Loucy (cell line): ENCODE measurements at regions not wholly inside any gene's neighbourhood (a gene's known extent, or its start where the extent isn't known, plus 50 kb on each side); places are given as distances from the start of the nearest gene placed in this dataset.

ENCODE experiments used
- CTCF ChIP-seq: fragments of 200-600 bp; sonication (generic); conservative IDR thresholded peaks from 2 replicates; pipeline ENCODE4 v1.5.1; 2014; ENCODE audit warnings: mild to moderate bottlenecking, antibody characterized with exemption, low read length
- EZH2phosphoT487 ChIP-seq: fragments of 200-600 bp; IDR thresholded peaks from 2 replicates; pipeline ENCODE4 v1.6.1; 2018; ENCODE audit warnings: antibody characterized with exemption, mild to moderate bottlenecking, moderate library complexity, borderline replicate concordance

- no peak for TF ChIP-seq EZH2phosphoT487
- TF ChIP-seq CTCF: no peak
Observed at GRCh38 chr3:79848876-79849275, 81.1 kb upstream of the ROBO1 start.
